IMR-90 (cell line): ENCODE measurements at regions not wholly inside any gene's neighbourhood (a gene's known extent, or its start where the extent isn't known, plus 50 kb on each side); places are given as distances from the start of the nearest gene placed in this dataset.
"Not testable (repeated sequence)": the region's sequence is repeated elsewhere in the genome, so short reads cannot be mapped to it uniquely, and the experiment has no call there.

Source experiments
- ATAC-seq: fragments of 200-7000 bp; cut with Tn5 transposase; 2 replicates; pipeline ENCODE4 v1.9.1; 2020; ENCODE audit warnings: low read depth, mild to moderate bottlenecking, moderate library complexity
- BruUV-seq: library from RNA; stranded (reverse); fragments of 400-500 nt; replicated peaks from 2 replicates; lab custom pipeline; 2021; lab: Mats Ljungman, UMichigan
- CTCF ChIA-PET: fragments of 300-600 bp; formaldehyde crosslinking; extraction: SDS; loops from one replicate; lab custom pipeline; 2021; ENCODE audit warnings: antibody characterized with exemption; lab: Yijun Ruan, JAX
- POLR2A ChIA-PET: fragments of 300-600 bp; sonication (Branson Sonifier 250); formaldehyde crosslinking; loops from one replicate; lab custom pipeline; 2022; ENCODE audit warnings: antibody characterized with exemption; ENCODE audit not compliant: unreplicated experiment; lab: Charles Lee
- DNase-seq: peaks from one replicate; pipeline ENCODE4 v3.0.0; 2013
- H2AFZ ChIP-seq: replicated peaks from 2 replicates; pipeline ENCODE3; 2013; ENCODE audit warnings: low read length, mild to moderate bottlenecking; ENCODE audit not compliant: poor library complexity
- H2AK5ac ChIP-seq: 2 replicates; pipeline ENCODE4 v1.6.1; 2013; ENCODE audit warnings: low read depth, low read length, inconsistent platforms
- H2AK9ac ChIP-seq: replicated peaks from 2 replicates; pipeline ENCODE3; 2013; ENCODE audit warnings: mild to moderate bottlenecking, low read depth, low read length, moderate library complexity; ENCODE audit not compliant: poor library complexity
- H2BK120ac ChIP-seq: 2 replicates; pipeline ENCODE4 v1.6.1; 2013; ENCODE audit warnings: low read depth, low read length, inconsistent platforms
- H2BK15ac ChIP-seq: 3 replicates; pipeline ENCODE4 v1.6.1; 2013; ENCODE audit warnings: low read depth, low read length, inconsistent platforms
- H2BK20ac ChIP-seq: 2 replicates; pipeline ENCODE4 v1.6.1; 2013; ENCODE audit warnings: low read depth, mild to moderate bottlenecking, inconsistent platforms, low read length, moderate library complexity
- H2BK5ac ChIP-seq: 2 replicates; pipeline ENCODE4 v1.6.1; 2013; ENCODE audit warnings: mild to moderate bottlenecking, low read depth, low read length, inconsistent platforms; ENCODE audit not compliant: poor library complexity, severe bottlenecking
- H3K14ac ChIP-seq: replicated peaks from 2 replicates; pipeline ENCODE4 v1.6.1; 2013; ENCODE audit warnings: low read depth, low read length, inconsistent platforms
- H3K18ac ChIP-seq: 2 replicates; pipeline ENCODE4 v1.6.1; 2013; ENCODE audit warnings: low read depth, low read length, control low read depth
- H3K23ac ChIP-seq: 2 replicates; pipeline ENCODE4 v1.6.1; 2013; ENCODE audit warnings: low read depth, low read length, inconsistent platforms
- H3K27ac ChIP-seq: 2 replicates; pipeline ENCODE4 v1.5.1; 2013; ENCODE audit warnings: mild to moderate bottlenecking, control low read depth, low read length; ENCODE audit not compliant: insufficient read depth
- H3K27me3 ChIP-seq: 2 replicates; pipeline ENCODE4 v1.6.1; 2013; ENCODE audit warnings: low read length; ENCODE audit not compliant: control insufficient read depth, insufficient read depth
- H3K36me3 ChIP-seq: 2 replicates; pipeline ENCODE4 v1.6.1; 2013; ENCODE audit warnings: low read length, mixed read lengths; ENCODE audit not compliant: control insufficient read depth, insufficient read depth
- H3K4ac ChIP-seq: 2 replicates; pipeline ENCODE4 v1.6.1; 2013; ENCODE audit warnings: low read depth, low read length, inconsistent platforms
- H3K4me1 ChIP-seq: 2 replicates; pipeline ENCODE4 v1.6.1; 2013; ENCODE audit warnings: low read length, mixed read lengths; ENCODE audit not compliant: control insufficient read depth, insufficient read depth
- H3K4me2 ChIP-seq: 2 replicates; pipeline ENCODE4 v1.6.1; 2013; ENCODE audit warnings: low read depth, mild to moderate bottlenecking, control low read depth, low read length, moderate library complexity
- H3K4me3 ChIP-seq: 2 replicates; pipeline ENCODE4 v1.5.1; 2013; ENCODE audit warnings: low read depth, mild to moderate bottlenecking, control low read depth, low read length, moderate library complexity; ENCODE audit not compliant: insufficient read depth
- H3K56ac ChIP-seq: 2 replicates; pipeline ENCODE4 v1.6.1; 2013; ENCODE audit warnings: low read length, inconsistent platforms; ENCODE audit not compliant: insufficient read depth; ENCODE audit errors: extremely low read depth
- H3K79me1 ChIP-seq, 2 experiments: 2 replicates each; pipeline ENCODE4 v1.6.1; 2013; ENCODE audit warnings: low read length in 2 of 2, inconsistent platforms in 1 of 2, low read depth in 1 of 2
- H3K9ac ChIP-seq: 2 replicates; pipeline ENCODE4 v1.6.1; 2013; ENCODE audit warnings: low read depth, low read length, control low read depth
- H3K9me1 ChIP-seq: 2 replicates; pipeline ENCODE4 v1.6.1; 2013; ENCODE audit warnings: low read length, inconsistent platforms; ENCODE audit not compliant: insufficient read depth
- H3K9me3 ChIP-seq: 2 replicates; pipeline ENCODE4 v1.6.1; 2013; ENCODE audit warnings: low read length; ENCODE audit not compliant: control insufficient read depth, insufficient read depth
- H4K20me1 ChIP-seq: 2 replicates; pipeline ENCODE4 v1.6.1; 2013; ENCODE audit warnings: low read length, inconsistent platforms; ENCODE audit not compliant: insufficient read depth
- H4K5ac ChIP-seq: 2 replicates; pipeline ENCODE4 v1.6.1; 2013; ENCODE audit warnings: mild to moderate bottlenecking, low read depth, low read length, control low read depth
- H4K8ac ChIP-seq, 2 experiments: 2 replicates each; pipeline ENCODE4 v1.6.1; 2013; ENCODE audit warnings: low read depth in 2 of 2, low read length in 2 of 2, control low read depth in 1 of 2, inconsistent platforms in 1 of 2
- H4K91ac ChIP-seq: 2 replicates; pipeline ENCODE4 v1.6.1; 2013; ENCODE audit warnings: low read depth, low read length, inconsistent platforms; ENCODE audit not compliant: insufficient read depth
- dilution Hi-C: fragments of 300-500 bp; cut with HindIII; formaldehyde crosslinking; loops from one replicate; pipeline ENCODE4 v1.14.3; 2018; ENCODE audit warnings: low sequenced_read_pairs; ENCODE audit not compliant: unreplicated experiment
- in situ Hi-C: fragments of 300-500 bp; cut with MboI; formaldehyde crosslinking; loops from 3 replicates; pipeline ENCODE4 v1.14.3; 2019; ENCODE audit warnings: low sequenced_read_pairs, inconsistent platforms, mixed read lengths
- intact Hi-C: fragments of 100-400 bp; cut with micrococcal nuclease; formaldehyde crosslinking; loops from 2 replicates; pipeline ENCODE4 v1.10.0; 2022

DNA sequence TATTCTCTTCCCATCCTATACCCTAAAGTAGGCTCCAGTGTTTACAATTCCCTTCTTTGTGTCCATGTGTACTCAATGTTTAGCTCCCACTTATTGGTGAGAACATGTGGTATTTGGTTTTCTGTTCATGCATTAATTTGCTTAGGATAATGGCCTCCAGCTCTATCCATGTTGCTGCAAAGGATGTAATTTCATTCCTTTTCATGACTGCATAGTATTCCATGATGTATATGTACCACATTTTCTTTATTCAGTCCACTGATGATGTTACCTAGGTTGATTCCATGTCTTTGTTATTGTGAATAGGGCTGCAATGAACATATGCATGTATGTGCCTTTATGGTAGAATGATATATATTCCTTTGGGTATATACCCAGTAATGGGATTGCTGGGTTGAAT lies 119.0 kb upstream of the CENPW start:
- H3K4me3 ChIP-seq, H4K20me1 ChIP-seq, H3K9ac ChIP-seq, BruUV-seq, H3K9me1 ChIP-seq, H3K18ac ChIP-seq, H2BK20ac ChIP-seq, in situ Hi-C loops, H4K8ac ChIP-seq, H3K56ac ChIP-seq, H3K14ac ChIP-seq, H4K5ac ChIP-seq, ATAC-seq, H3K9me3 ChIP-seq, H4K91ac ChIP-seq, H3K36me3 ChIP-seq, H3K23ac ChIP-seq, H2BK120ac ChIP-seq, H3K27ac ChIP-seq, H3K4me2 ChIP-seq, POLR2A ChIA-PET, H2AK9ac ChIP-seq, H2AFZ ChIP-seq, H3K79me1 ChIP-seq, dilution Hi-C loops, H2BK15ac ChIP-seq, DNase-seq, intact Hi-C loops, H3K4ac ChIP-seq, H2AK5ac ChIP-seq, H3K27me3 ChIP-seq, H2BK5ac ChIP-seq, H3K4me1 ChIP-seq: not testable (repeated sequence)
- CTCF ChIA-PET: interaction anchor here (0.6 kb wide), 1 partner anchor 1396 kb away, joined by 4 read pairs; no protein-coding TSS in a partner anchor
